Hematopoietic multipotent progenitor cell treated with erythropoietin and hydrocortisone succinate and interleukin-3 and kit ligand, for 17 days (in vitro differentiated cells): ENCODE measurements at regions not wholly inside any gene's neighbourhood (a gene's known extent, or its start where the extent isn't known, plus 50 kb on each side); places are given as distances from the start of the nearest gene placed in this dataset.

Experiments used
- DNase-seq: peaks from one replicate; pipeline ENCODE4 v3.0.0-alpha.2; 2015; ENCODE audit warnings: low spot score

GRCh38 chr13:27370305-27370872 lies 54.0 kb upstream of the GTF3A start:
- no peak for DNase-seq

GRCh38 chr13:27371932-27372331 lies 52.5 kb upstream of the GTF3A start:
- no peak for DNase-seq

- DNase-seq, result no peak
Observed at GRCh38 chr13:27372896-27373295, 51.5 kb upstream of the GTF3A start.

GRCh38 chr13:27374126-27374613 lies 50.2 kb upstream of the GTF3A start:
- DNase-seq, result no peak
